GM23338 (cell line): ENCODE measurements at regions not wholly inside any gene's neighbourhood (a gene's known extent, or its start where the extent isn't known, plus 50 kb on each side); places are given as distances from the start of the nearest gene placed in this dataset.

Experiments used
- ATAC-seq: fragments of 200-7000 bp; cut with Tn5 transposase; 3 replicates; pipeline ENCODE4 v1.9.1; 2020
- DNase-seq: peaks from one replicate; pipeline ENCODE4 v3.0.0-alpha.2; 2015; ENCODE audit warnings: low spot score
- H2AFZ ChIP-seq: fragments of 200-600 bp; sonication (generic); 2 replicates; pipeline ENCODE4 v1.8.0; 2016; ENCODE audit warnings: antibody characterized with exemption, mild to moderate bottlenecking, moderate library complexity
- H3F3A ChIP-seq: fragments of 200-600 bp; sonication (generic); replicated peaks from 2 replicates; pipeline ENCODE4 v1.8.0; 2017; ENCODE audit warnings: antibody characterized with exemption, mixed run types, low read depth
- H3K27ac ChIP-seq: fragments of 200-600 bp; sonication (generic); 2 replicates; pipeline ENCODE4 v1.6.1; 2016; ENCODE audit warnings: low read depth
- H3K27me3 ChIP-seq: fragments of 200-600 bp; sonication (generic); 2 replicates; pipeline ENCODE4 v1.8.0; 2016; ENCODE audit warnings: mild to moderate bottlenecking, mixed run types, moderate library complexity; ENCODE audit not compliant: insufficient read depth
- H3K36me3 ChIP-seq: fragments of 200-600 bp; sonication (generic); 2 replicates; pipeline ENCODE4 v1.8.0; 2016; ENCODE audit warnings: mild to moderate bottlenecking; ENCODE audit not compliant: insufficient read depth
- H3K4me1 ChIP-seq: fragments of 200-600 bp; sonication (generic); 2 replicates; pipeline ENCODE4 v1.8.0; 2016; ENCODE audit warnings: mild to moderate bottlenecking, moderate library complexity; ENCODE audit not compliant: insufficient read depth
- H3K4me2 ChIP-seq: fragments of 200-600 bp; sonication (generic); 2 replicates; pipeline ENCODE4 v1.7.1; 2017; ENCODE audit warnings: mixed run types
- H3K4me3 ChIP-seq: fragments of 200-600 bp; sonication (generic); 2 replicates; pipeline ENCODE4 v1.6.1; 2016; ENCODE audit warnings: mixed run types
- H3K79me2 ChIP-seq: fragments of 200-600 bp; sonication (generic); replicated peaks from 2 replicates; pipeline ENCODE4 v1.8.0; 2017; ENCODE audit warnings: mild to moderate bottlenecking; ENCODE audit not compliant: insufficient read depth
- H3K9me2 ChIP-seq: fragments of 200-600 bp; sonication (generic); 2 replicates; pipeline ENCODE4 v1.8.0; 2017; ENCODE audit not compliant: insufficient read depth
- H4K20me1 ChIP-seq: fragments of 200-600 bp; sonication (generic); replicated peaks from 2 replicates; pipeline ENCODE4 v1.8.0; 2017; ENCODE audit warnings: mild to moderate bottlenecking; ENCODE audit not compliant: insufficient read depth
- H3K27ac Mint-ChIP-seq: 2 replicates; pipeline ENCODE4 v1.8.0; 2020; ENCODE audit warnings: inconsistent platforms, mild to moderate bottlenecking, moderate library complexity, mixed read lengths
- H3K27me3 Mint-ChIP-seq: 3 replicates; pipeline ENCODE4 v1.8.0; 2022; ENCODE audit warnings: low read depth, mild to moderate bottlenecking, moderate library complexity, mixed read lengths, inconsistent platforms; ENCODE audit not compliant: insufficient read depth, poor library complexity
- H3K36me3 Mint-ChIP-seq: 3 replicates; pipeline ENCODE4 v1.8.0; 2021; ENCODE audit warnings: low read depth, mild to moderate bottlenecking, inconsistent platforms, moderate library complexity, mixed read lengths
- H3K4me1 Mint-ChIP-seq: 3 replicates; pipeline ENCODE4 v1.8.0; 2020; ENCODE audit warnings: mild to moderate bottlenecking, inconsistent platforms, mixed read lengths
- H3K4me3 Mint-ChIP-seq: 3 replicates; pipeline ENCODE4 v1.8.0; 2021; ENCODE audit warnings: moderate library complexity, mild to moderate bottlenecking, inconsistent platforms, mixed read lengths
- H3K9me3 Mint-ChIP-seq: 3 replicates; pipeline ENCODE4 v1.8.0; 2020; ENCODE audit warnings: moderate library complexity, mild to moderate bottlenecking, inconsistent platforms, mixed read lengths
- CREB1 ChIP-seq: fragments of 250-450 bp; sonication (Bioruptor Pico); IDR thresholded peaks from 2 replicates; pipeline ENCODE4 v1.5.0; 2020; ENCODE audit warnings: low read depth, mild to moderate bottlenecking, moderate library complexity
- ETS1 ChIP-seq: IDR thresholded peaks from 2 replicates; pipeline ENCODE4 v1.6.1; 2016; ENCODE audit warnings: antibody characterized with exemption
- EZH2phosphoT487 ChIP-seq: fragments of 200-600 bp; sonication (generic); IDR thresholded peaks from one replicate; pipeline ENCODE4 v1.8.1; 2018; ENCODE audit warnings: antibody characterized with exemption; ENCODE audit not compliant: unreplicated experiment
- JUNB ChIP-seq: IDR thresholded peaks from one replicate; pipeline ENCODE4 v1.6.1; 2016; ENCODE audit warnings: antibody characterized with exemption; ENCODE audit not compliant: unreplicated experiment
- NANOG ChIP-seq: IDR thresholded peaks from 2 replicates; pipeline ENCODE4 v1.6.1; 2016; ENCODE audit warnings: antibody characterized with exemption, borderline replicate concordance
- POLR2AphosphoS5 ChIP-seq: IDR thresholded peaks from 2 replicates; pipeline ENCODE4 v1.6.1; 2016; ENCODE audit warnings: antibody characterized with exemption, low read depth

- Mint-ChIP-seq H3K9me3 (peaks cover 85% of the 10 kb centered on the region), H3K4me3 (no peak overlapping the region), H3K36me3 (peaks cover 10% of the 10 kb centered on the region; the same call in 1 of the 3 replicates), H3K27me3 (peaks cover 1% of the 10 kb centered on the region), H3K27ac (no peak overlapping the region), H3K4me1 (no peaks in the 10 kb centered on the region)
- H3F3A ChIP-seq, result no peaks in the 10 kb centered on the region
- no peaks in the 10 kb centered on the region for H3K9me2 ChIP-seq
- no peak overlapping the region for H3K4me3 ChIP-seq
- no peaks in the 10 kb centered on the region for H4K20me1 ChIP-seq
- ATAC-seq (no peak), DNase-seq (no peak)
- H3K4me1 ChIP-seq, result no peaks in the 10 kb centered on the region
- H3K27ac ChIP-seq, result no peak overlapping the region
- H3K79me2 ChIP-seq, result no peaks in the 10 kb centered on the region
- TF ChIP-seq JUNB (no peak), EZH2phosphoT487 (no peak), NANOG (no peak), POLR2AphosphoS5 (no peak), CREB1 (no peak), ETS1 (no peak)
- no peak overlapping the region for H3K4me2 ChIP-seq
- H2AFZ ChIP-seq, result no peak overlapping the region
- no peaks in the 10 kb centered on the region for H3K27me3 ChIP-seq
- no peaks in the 10 kb centered on the region for H3K36me3 ChIP-seq
Observed at GRCh38 chrX:106100442-106100841, 61.9 kb upstream of the SERPINA7 start.
